ENCODE measurements at regions not wholly inside any gene's neighbourhood (a gene's known extent, or its start where the extent isn't known, plus 50 kb on each side); places are given as distances from the start of the nearest gene placed in this dataset.

GRCh38 chr6:9896806-9897205 lies 518.1 kb downstream of the TFAP2A start:
- Histone ChIP-seq H3K9ac (ENCODE audit: extremely low read depth, insufficient read length, low read length) (no peak overlapping the region), H2BK5ac (ENCODE audit: insufficient read length, low read length) (no peak overlapping the region), H3K4me1 (ENCODE audit: insufficient read depth, low read length) (no peaks in the 10 kb centered on the region), H3K14ac (ENCODE audit: insufficient read depth, low read length) (no peak overlapping the region), H2BK15ac (ENCODE audit: low read depth, low read length) (no peak overlapping the region), H3K4me2 (ENCODE audit: insufficient read depth, insufficient read length, low read length) (no peak overlapping the region), H3K4ac (ENCODE audit: low read depth, low read length) (no peak overlapping the region), H3K9me3 (ENCODE audit: control insufficient read depth, low read depth, low read length) (no peaks in the 10 kb centered on the region), H4K5ac (ENCODE audit: insufficient read length, low read depth, low read length) (no peak overlapping the region), H2BK20ac (ENCODE audit: low read depth, low read length, poor library complexity, severe bottlenecking) (no peak overlapping the region), H4K20me1 (ENCODE audit: control insufficient read depth, insufficient read depth, insufficient read length) (no peaks in the 10 kb centered on the region), H2BK12ac (ENCODE audit: insufficient read length, low read depth, low read length) (no peak overlapping the region), H2AFZ (ENCODE audit: low read length) (no peak overlapping the region), H3K56ac (ENCODE audit: insufficient read length, low read depth, low read length) (no peak overlapping the region), H3K79me1 (ENCODE audit: insufficient read depth, low read depth, low read length, poor library complexity, severe bottlenecking) (no peaks in the 10 kb centered on the region), H3K18ac (ENCODE audit: insufficient read length, low read depth, low read length) (no peak overlapping the region), H3T11ph (ENCODE audit: low read length) (no peak overlapping the region), H3K27me3 (ENCODE audit: insufficient read depth, low read length) (no peaks in the 10 kb centered on the region), H3K23me2 (ENCODE audit: insufficient read length, low read depth, low read length, poor library complexity, severe bottlenecking) (no peaks in the 10 kb centered on the region), H4K8ac (replicated peaks; ENCODE audit: insufficient read length, low read depth, low read length) (no peak overlapping the region), H4K91ac (ENCODE audit: insufficient read length, low read depth, low read length) (no peak overlapping the region), H3K79me2 (ENCODE audit: insufficient read depth, low read length) (no peaks in the 10 kb centered on the region), H3K27ac (ENCODE audit: insufficient read length, low read depth, low read length) (no peak overlapping the region), H2BK120ac (ENCODE audit: low read depth, low read length, poor library complexity, severe bottlenecking) (no peak overlapping the region), H2AK5ac (ENCODE audit: insufficient read length, low read length) (no peak overlapping the region), H3K23ac (ENCODE audit: insufficient read length, low read depth, low read length) (no peak overlapping the region)
- Mint-ChIP-seq H3K36me3 (ENCODE audit: insufficient read depth in 1 of 3, low read depth in 3 of 3) (no peaks in the 10 kb centered on the region), H3K4me3 (no peak overlapping the region), H3K4me1 (no peaks in the 10 kb centered on the region), H3K27ac (no peak overlapping the region), H3K27me3 (ENCODE audit: low read depth) (no peaks in the 10 kb centered on the region), H3K9me3 (no peaks in the 10 kb centered on the region)
- no peak for TF ChIP-seq CTCF (conservative IDR thresholded peaks at IDR 0.05)
- no peak for DNase-seq
- no CpG with 5 or more reads among the region's 3 CpGs for WGBS (ENCODE audit: extremely low coverage, insufficient read length, low lambda C conversion rate)

Measured in H9 (cell line).